Nephron (organoid): ENCODE measurements at regions not wholly inside any gene's neighbourhood (a gene's known extent, or its start where the extent isn't known, plus 50 kb on each side); places are given as distances from the start of the nearest gene placed in this dataset.

Experiments
- H3K27ac Mint-ChIP-seq, 3 experiments: 2 replicates each; pipeline ENCODE4 v1.8.0; 2020; ENCODE audit warnings: mixed read lengths in 3 of 3, mild to moderate bottlenecking in 2 of 3, moderate library complexity in 1 of 3
- H3K27me3 Mint-ChIP-seq: 2 replicates; pipeline ENCODE4 v1.8.0; 2021; ENCODE audit warnings: low read depth, mild to moderate bottlenecking, moderate library complexity, mixed read lengths
- H3K36me3 Mint-ChIP-seq: 2 replicates; pipeline ENCODE4 v1.8.0; 2020; ENCODE audit warnings: low read depth, mixed read lengths
- H3K4me1 Mint-ChIP-seq: 2 replicates; pipeline ENCODE4 v1.8.0; 2020; ENCODE audit warnings: mixed read lengths
- H3K4me3 Mint-ChIP-seq, 3 experiments: 2 replicates each; pipeline ENCODE4 v1.8.0; 2020; ENCODE audit warnings: mild to moderate bottlenecking in 3 of 3, mixed read lengths in 3 of 3, moderate library complexity in 2 of 3
- H3K9me3 Mint-ChIP-seq: 2 replicates; pipeline ENCODE4 v1.8.0; 2020; ENCODE audit warnings: mixed read lengths
- TF ChIP-seq, protein P1 (sequence below), 3 experiments: fragments of 200-600 bp; sonication (generic); IDR thresholded peaks; one replicate each; pipeline ENCODE4 v1.5.0; 2021; ENCODE audit warnings: antibody characterized with exemption in 3 of 3; ENCODE audit not compliant: unreplicated experiment in 3 of 3

DNA sequence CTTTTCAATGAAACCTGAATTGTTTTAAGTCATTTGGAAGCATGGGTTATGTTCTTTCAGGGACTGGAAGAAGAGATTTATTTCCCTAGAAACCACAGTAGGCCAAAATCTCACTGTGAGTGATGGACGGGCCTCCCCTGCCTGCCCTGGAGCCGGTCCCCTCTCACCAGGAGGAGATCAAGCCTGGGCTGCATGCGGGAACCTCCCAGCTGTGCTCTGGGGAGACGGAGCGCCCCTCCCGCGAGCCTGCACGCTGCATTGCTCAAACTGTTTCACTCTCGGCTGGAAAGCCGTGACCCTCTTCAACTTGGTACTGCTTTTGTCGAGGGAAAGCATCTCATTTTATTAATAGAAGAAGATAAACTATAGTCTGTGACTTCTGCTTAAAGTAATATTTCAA, 85.4 kb downstream of the IRX2 start:
- TF ChIP-seq, protein P1, sequence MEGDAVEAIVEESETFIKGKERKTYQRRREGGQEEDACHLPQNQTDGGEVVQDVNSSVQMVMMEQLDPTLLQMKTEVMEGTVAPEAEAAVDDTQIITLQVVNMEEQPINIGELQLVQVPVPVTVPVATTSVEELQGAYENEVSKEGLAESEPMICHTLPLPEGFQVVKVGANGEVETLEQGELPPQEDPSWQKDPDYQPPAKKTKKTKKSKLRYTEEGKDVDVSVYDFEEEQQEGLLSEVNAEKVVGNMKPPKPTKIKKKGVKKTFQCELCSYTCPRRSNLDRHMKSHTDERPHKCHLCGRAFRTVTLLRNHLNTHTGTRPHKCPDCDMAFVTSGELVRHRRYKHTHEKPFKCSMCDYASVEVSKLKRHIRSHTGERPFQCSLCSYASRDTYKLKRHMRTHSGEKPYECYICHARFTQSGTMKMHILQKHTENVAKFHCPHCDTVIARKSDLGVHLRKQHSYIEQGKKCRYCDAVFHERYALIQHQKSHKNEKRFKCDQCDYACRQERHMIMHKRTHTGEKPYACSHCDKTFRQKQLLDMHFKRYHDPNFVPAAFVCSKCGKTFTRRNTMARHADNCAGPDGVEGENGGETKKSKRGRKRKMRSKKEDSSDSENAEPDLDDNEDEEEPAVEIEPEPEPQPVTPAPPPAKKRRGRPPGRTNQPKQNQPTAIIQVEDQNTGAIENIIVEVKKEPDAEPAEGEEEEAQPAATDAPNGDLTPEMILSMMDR (IDR thresholded peaks at IDR 0.05; ENCODE audit: unreplicated experiment in 3 of 3): no peak
- Mint-ChIP-seq H3K27me3 (peaks cover 32% of the 10 kb centered on the region), H3K9me3 (no peaks in the 10 kb centered on the region), H3K4me1 (no peaks in the 10 kb centered on the region), H3K4me3 (no peak overlapping the region), H3K27ac (no peak overlapping the region), H3K36me3 (no peaks in the 10 kb centered on the region)

DNA sequence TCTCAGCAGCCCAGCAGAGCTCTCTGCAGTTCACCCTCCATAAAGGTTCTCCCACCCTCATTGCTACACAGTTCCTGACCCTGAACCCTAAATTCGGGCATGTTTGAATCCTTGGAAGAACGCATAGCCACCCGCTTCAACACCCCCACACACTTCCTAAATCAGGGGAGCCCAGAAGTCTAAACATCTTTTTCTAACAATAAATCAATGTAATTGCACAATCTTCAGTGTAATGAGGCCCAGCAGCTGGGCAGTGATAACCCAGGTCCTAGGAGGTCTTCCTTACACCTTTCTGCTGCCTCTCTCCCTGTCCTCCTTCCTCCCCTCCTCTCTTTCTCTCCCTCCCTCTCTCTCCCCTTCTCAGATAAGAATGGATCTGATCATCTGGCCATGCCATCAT, 88.0 kb downstream of the IRX2 start:
- peaks cover 57% of the 10 kb centered on the region for H3K27me3 Mint-ChIP-seq
- H3K4me1 Mint-ChIP-seq: peaks cover 9% of the 10 kb centered on the region
- TF ChIP-seq, protein P1 (IDR thresholded peaks at IDR 0.05; ENCODE audit: unreplicated experiment in 3 of 3): no peak
- H3K9me3 Mint-ChIP-seq: no peaks in the 10 kb centered on the region
- H3K4me3 Mint-ChIP-seq: no peak overlapping the region
- no peaks in the 10 kb centered on the region for H3K36me3 Mint-ChIP-seq
- no peak overlapping the region for H3K27ac Mint-ChIP-seq

DNA sequence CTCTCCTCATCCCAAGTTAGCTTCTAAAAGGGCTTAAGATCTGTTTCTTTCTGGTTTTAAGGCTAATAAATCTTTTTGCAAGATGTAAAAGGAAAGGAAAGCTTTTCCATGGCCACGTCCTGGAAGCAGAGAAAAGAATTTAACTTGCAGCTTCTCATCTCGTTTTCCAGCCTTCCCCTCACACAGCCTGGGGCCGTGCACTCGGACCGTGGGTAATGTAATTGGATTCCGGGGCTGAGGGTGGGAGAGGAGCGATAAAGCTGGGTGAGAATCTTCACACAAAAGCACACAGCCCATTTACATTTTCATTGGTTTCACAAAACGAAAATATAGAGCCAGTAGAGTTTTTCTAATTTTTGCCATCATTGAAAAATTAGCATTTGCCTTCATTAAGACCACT, 91.2 kb downstream of the IRX2 start:
- H3K4me3 Mint-ChIP-seq: no peak overlapping the region

DNA sequence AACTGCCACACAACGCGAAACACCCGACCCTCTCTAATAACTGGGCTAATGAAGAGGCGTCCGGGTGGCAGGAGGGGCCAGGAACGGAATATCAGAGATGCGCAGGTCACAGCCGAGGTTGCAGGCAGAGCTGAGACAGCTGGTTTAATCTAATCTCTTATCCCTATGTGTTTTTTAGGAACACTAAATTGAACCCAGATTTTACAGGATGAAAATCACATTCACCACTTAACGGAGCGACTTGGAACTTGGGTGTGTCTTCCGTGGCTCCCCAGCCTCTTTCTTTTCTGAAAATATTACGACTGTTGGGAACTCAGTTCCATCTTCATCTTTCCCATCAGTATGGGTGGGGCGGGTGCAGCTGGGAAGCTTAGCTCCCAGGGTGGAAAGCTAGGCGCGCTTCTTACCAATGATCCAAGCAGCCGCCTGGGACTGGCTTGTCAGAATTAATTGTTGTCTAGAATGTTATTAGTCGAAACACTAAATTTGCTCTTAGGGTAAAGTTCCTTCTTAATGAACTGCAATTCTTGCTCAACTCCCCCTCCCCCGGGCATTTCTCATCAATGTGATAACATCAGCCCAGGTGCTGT, 92.5 kb downstream of the IRX2 start:
- Mint-ChIP-seq H3K4me1 (peaks cover 20% of the 10 kb centered on the region), H3K27me3 (peaks cover 85% of the 10 kb centered on the region), H3K4me3 (no peak overlapping the region), H3K9me3 (no peaks in the 10 kb centered on the region), H3K27ac (no peak overlapping the region), H3K36me3 (no peaks in the 10 kb centered on the region)
- TF ChIP-seq, protein P1 (IDR thresholded peaks at IDR 0.05; ENCODE audit: unreplicated experiment in 3 of 3): no peak

More for the DNA sequence above, 91.2 kb downstream of the IRX2 start:
- TF ChIP-seq, protein P1 (IDR thresholded peaks at IDR 0.05; ENCODE audit: unreplicated experiment in 3 of 3): no peak
- H3K27me3 Mint-ChIP-seq: peaks cover 81% of the 10 kb centered on the region
- no peaks in the 10 kb centered on the region for H3K9me3 Mint-ChIP-seq
- peaks cover 20% of the 10 kb centered on the region for H3K4me1 Mint-ChIP-seq
- H3K27ac Mint-ChIP-seq: no peak overlapping the region
- no peaks in the 10 kb centered on the region for H3K36me3 Mint-ChIP-seq

DNA sequence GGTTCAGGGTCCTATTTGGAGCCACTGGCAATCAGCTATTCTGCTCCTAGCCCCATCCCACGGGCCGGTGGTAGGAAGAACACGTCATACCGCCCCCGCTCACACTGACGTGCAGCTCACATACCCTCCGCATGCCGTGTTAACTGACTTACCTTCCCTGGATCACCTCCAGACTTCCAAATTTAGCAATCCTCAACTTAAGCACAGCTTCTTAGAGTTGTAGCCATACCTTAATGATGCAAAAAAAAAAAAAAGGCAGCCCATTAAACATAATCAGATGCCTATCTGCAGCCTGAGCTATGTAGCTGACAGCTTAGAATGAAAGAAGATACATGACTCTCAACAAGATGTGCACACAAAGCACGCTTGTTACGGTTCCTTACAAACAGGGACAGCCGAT, 93.0 kb downstream of the IRX2 start:
- TF ChIP-seq, protein P1 (IDR thresholded peaks at IDR 0.05; ENCODE audit: unreplicated experiment in 3 of 3): no peak
- no peak overlapping the region for H3K27ac Mint-ChIP-seq
- H3K36me3 Mint-ChIP-seq: no peaks in the 10 kb centered on the region
- H3K4me1 Mint-ChIP-seq: peaks cover 20% of the 10 kb centered on the region
- H3K27me3 Mint-ChIP-seq: peaks cover 85% of the 10 kb centered on the region
- H3K9me3 Mint-ChIP-seq: no peaks in the 10 kb centered on the region
- H3K4me3 Mint-ChIP-seq: no peak overlapping the region

DNA sequence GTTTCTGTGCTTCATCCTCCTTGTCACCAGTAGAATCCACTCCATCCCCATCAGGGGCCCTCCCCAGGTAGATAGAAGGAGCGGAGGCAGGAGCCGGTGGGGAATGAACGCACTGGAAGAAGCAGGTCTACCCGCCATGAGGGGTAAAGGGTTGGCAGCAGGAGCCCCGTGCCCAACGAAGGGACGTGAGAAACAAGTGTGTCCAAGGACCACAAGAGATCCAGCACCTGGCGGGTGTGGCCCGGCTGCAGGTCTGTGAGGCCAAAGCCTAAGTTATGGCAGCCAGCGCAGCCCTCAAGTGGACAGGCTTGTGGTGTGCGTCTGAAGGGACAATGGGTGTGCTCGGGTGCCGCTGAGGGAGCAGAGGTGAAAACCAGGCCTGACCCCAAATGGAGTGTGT, 94.3 kb downstream of the IRX2 start:
- Mint-ChIP-seq H3K4me1 (peaks cover 20% of the 10 kb centered on the region), H3K36me3 (no peaks in the 10 kb centered on the region), H3K4me3 (no peak overlapping the region), H3K9me3 (no peaks in the 10 kb centered on the region), H3K27me3 (peaks cover 88% of the 10 kb centered on the region), H3K27ac (no peak overlapping the region)
- TF ChIP-seq, protein P1 (IDR thresholded peaks at IDR 0.05; ENCODE audit: unreplicated experiment in 3 of 3): no peak
